Retinal pigment epithelial cell (primary cell): ENCODE measurements at regions not wholly inside any gene's neighbourhood (a gene's known extent, or its start where the extent isn't known, plus 50 kb on each side); places are given as distances from the start of the nearest gene placed in this dataset.

Source experiments
- DNase-seq: peaks from one replicate; pipeline ENCODE4 v3.0.0-alpha.2; 2010; ENCODE audit warnings: low read depth
- H3K4me3 ChIP-seq: 2 replicates; pipeline ENCODE4 v1.5.1; 2011; ENCODE audit warnings: mild to moderate bottlenecking, low read length, control low read depth, moderate library complexity
- TF ChIP-seq, protein P1 (sequence below): conservative IDR thresholded peaks from 2 replicates; pipeline ENCODE4 v1.5.1; 2011; ENCODE audit warnings: low read depth, low read length, control low read depth, inconsistent platforms

DNA sequence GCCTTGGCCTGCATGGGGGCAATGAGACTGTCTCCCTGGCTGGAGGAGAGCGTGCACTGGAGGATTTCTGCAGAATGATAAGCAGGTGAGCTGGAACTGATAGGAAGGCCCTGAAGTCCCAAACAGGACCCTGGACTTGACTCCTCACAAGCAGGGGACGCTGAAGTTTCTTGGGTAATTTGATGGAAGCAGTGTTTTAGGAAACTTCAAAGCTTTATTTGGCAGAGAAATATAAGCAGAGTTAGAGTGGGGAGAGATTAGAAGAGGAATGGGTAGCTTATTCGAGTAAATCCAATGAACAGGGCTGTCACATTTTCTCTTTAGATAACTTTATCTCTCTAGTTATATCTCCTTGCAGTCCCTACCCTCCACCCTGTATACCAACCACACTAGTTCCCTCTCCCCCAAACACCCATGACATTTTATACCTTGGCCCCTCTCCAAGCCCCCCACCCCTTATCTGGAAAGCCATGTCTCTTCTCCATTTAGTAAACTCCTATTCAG is 73.6 kb upstream of the IGFBP5 start:
- TF ChIP-seq, protein P1, sequence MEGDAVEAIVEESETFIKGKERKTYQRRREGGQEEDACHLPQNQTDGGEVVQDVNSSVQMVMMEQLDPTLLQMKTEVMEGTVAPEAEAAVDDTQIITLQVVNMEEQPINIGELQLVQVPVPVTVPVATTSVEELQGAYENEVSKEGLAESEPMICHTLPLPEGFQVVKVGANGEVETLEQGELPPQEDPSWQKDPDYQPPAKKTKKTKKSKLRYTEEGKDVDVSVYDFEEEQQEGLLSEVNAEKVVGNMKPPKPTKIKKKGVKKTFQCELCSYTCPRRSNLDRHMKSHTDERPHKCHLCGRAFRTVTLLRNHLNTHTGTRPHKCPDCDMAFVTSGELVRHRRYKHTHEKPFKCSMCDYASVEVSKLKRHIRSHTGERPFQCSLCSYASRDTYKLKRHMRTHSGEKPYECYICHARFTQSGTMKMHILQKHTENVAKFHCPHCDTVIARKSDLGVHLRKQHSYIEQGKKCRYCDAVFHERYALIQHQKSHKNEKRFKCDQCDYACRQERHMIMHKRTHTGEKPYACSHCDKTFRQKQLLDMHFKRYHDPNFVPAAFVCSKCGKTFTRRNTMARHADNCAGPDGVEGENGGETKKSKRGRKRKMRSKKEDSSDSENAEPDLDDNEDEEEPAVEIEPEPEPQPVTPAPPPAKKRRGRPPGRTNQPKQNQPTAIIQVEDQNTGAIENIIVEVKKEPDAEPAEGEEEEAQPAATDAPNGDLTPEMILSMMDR = no peak
- H3K4me3 ChIP-seq = no peak overlapping the region
- DNase-seq = no peak

DNA sequence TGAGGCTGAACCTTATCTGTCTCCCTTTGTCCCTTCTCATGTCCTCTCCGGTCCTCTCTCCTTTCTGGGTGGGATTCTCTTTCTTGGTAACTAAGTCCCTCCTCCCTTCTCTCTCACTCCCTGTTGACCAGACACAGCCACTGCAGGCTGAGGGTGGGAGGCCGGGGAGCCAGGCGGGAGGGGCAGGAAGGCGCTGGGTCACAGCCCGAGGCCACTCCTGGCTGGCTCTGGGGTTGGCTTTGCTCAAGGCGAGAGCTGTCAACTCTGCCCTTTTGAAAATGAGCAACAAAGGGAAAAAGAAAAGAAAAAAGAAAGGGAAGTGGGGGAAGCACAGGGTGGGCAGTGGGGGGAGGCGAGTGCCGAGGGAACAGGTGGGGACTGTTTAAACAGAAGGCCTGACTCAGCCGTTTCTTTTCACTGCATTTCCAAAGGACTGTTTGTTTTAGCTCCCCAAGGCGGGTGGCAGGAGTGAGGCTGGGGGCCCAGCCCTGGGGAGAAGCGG is 70.5 kb upstream of the IGFBP5 start:
- no peak for DNase-seq
- TF ChIP-seq, protein P1 = no peak
- no peak overlapping the region for H3K4me3 ChIP-seq

DNA sequence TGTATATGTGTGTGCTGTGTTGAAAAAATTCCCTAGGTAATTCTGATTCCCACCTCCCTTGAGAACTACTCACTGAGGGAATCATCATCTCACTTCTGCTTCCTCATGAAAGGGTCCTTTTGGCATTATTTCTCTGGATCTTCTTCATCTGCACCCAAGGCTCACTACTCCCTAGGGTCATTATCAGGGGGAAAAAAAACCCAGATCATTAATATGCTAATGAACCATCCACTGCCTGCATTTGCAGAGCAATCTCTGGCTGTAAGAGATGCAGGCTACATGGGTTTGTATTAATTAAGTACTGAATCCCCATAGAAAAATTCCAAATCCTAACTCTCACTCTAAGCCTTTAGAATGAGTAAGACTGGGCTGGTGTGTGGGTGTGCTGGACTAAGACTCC is 68.0 kb upstream of the IGFBP5 start:
- no peak overlapping the region for H3K4me3 ChIP-seq
- DNase-seq = no peak
- TF ChIP-seq, protein P1 = no peak

DNA sequence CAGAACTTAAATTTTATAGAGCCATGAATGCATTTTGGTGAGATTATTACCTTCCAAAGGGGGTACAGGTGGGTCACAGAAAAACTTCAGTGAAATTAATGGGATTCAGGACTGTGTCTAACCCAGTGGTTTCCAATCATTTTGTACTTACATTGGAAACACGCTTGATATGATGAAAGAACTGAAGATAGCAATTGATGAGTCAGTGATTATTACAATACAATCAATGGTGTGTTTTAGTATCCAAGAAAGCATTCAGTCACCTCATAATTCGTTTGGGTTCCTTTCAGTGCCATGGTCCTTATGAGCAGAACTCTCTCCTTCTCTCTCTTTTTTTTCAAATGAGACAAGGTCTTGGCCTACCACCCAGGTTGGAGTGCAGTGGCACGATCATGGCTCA is 66.5 kb upstream of the IGFBP5 start:
- no peak for DNase-seq
- TF ChIP-seq, protein P1 = no peak
- no peak overlapping the region for H3K4me3 ChIP-seq

DNA sequence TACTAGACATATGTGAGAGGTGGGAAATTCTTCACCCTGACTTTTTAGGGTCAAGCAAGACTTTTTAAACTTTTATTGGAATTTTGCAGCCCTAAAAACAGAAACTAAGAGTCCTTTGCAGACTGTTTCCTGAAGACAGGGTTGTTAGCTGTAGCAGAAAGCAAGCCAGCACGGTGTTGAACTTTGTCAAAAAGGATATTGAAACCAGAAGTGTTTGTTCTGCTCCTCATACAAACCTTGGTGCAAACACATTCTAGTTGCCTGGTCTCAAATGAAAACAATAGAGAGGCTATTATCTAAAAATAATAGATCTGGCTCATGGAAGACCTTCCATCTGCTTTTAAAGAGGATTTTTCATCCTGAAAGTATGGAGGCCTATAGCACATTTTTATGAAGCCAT is 65.8 kb upstream of the IGFBP5 start:
- no peak overlapping the region for H3K4me3 ChIP-seq
- no peak for DNase-seq
- TF ChIP-seq, protein P1 = no peak

DNA sequence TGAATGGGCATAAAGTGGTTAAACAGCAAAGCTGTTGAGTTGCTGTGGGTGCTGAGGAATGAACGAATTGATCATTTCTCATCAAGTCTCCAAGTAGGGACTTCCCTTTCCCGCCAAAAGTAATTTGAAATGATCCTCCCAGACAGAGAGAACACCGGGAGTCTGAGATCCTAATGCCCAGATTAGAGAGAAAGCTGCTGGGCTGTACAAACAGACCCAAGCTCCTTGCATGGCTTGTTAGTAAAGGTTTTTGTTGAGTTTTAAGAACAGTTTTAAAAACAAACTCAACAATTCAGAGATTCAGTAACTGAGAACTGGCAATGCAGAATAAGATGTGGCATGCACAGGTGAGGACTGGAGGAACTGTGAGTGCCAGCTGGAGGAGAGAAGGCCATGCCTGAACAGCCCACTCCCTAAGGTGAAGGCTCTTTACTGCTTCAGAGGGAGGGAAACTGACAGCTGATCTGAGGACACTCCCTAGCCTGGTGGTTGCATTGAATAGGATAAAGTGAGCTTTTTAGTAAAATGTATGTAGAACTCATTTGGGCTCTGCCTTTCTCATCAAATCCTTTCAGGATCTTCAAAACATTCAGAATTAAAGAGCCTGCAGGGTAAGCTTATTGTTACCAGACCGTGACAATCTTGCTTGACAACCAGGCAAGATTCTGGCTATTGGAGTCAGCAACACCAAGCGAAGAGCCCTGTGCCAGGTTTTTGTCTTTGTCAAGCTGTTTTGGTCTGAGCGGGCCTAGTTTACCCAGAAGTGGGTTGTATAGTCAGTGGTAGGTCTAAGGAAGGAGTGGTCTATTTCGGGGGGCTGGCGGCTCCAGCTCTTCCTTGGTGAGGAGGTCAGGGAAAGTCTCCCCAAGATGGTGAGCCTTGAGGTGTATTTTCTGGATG is 63.2 kb upstream of the IGFBP5 start:
- TF ChIP-seq, protein P1 = no peak
- H3K4me3 ChIP-seq = no peak overlapping the region
- no peak for DNase-seq

DNA sequence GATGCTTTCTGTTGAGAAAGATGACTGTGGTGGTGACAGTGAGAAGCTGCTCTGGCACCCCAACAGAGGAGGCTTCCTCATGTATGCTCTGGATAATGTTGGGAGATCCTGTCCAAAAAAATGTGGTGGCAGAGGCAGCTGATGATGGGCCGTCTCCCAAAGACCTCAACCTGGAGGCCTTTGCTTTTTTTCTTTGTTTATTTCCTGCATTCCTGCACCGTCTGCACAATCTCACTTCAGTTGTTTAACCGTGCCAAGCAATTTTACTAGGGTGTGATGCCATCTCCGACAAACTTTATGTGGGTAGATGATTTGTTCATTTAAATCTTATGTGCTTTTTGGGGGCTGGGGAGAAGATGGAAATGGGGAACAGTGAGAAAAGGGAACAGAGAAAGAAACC is 62.2 kb upstream of the IGFBP5 start:
- DNase-seq = no peak
- no peak overlapping the region for H3K4me3 ChIP-seq
- TF ChIP-seq, protein P1 = no peak
